Thyroid gland (tissue), 4 donors: ENCODE measurements at regions not wholly inside any gene's neighbourhood (a gene's known extent, or its start where the extent isn't known, plus 50 kb on each side); places are given as distances from the start of the nearest gene placed in this dataset.

ENCODE experiments used
- POLR2A ChIP-seq, 2 donors: fragments of 450-650 bp; IDR thresholded peaks; one replicate each; pipeline ENCODE4 v1.6.1; 2017; ENCODE audit warnings: antibody characterized with exemption in 2 of 2, mild to moderate bottlenecking in 2 of 2, moderate library complexity in 1 of 2
- TF ChIP-seq, protein P1 (sequence below), 6 experiments: fragments of 200-600 bp in 3 of 6; fragments of 450-650 bp in 3 of 6; sonication (generic) in 3 of 6; IDR thresholded peaks; one replicate each; pipeline ENCODE4 v1.5.1; 2016 to 2019; ENCODE audit warnings: antibody characterized with exemption in 6 of 6, mild to moderate bottlenecking in 2 of 6, inconsistent platforms in 1 of 6, moderate library complexity in 1 of 6

DNA sequence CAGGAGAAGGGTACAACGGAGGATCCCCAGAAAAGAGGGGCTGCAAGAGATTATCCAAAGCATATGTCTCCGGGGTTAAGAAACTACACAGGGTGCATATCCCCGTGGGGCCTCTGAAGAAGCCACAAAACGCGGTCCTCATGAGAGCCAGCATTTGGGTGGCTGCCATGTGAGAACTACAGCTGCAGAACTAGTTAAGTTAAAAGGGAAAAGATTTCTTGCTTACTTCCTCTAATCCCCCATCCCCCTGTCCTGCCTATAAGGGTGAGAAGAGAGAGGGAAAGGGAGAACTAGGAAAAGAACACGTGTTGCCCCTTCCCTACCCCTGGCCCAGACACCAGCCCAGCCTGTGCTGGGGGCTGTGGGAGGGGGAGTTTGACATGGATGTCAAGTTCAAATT, 70.4 kb upstream of the PCSK6 start:
- TF ChIP-seq POLR2A (IDR thresholded peaks at IDR 0.05): no peak
- TF ChIP-seq, protein P1, sequence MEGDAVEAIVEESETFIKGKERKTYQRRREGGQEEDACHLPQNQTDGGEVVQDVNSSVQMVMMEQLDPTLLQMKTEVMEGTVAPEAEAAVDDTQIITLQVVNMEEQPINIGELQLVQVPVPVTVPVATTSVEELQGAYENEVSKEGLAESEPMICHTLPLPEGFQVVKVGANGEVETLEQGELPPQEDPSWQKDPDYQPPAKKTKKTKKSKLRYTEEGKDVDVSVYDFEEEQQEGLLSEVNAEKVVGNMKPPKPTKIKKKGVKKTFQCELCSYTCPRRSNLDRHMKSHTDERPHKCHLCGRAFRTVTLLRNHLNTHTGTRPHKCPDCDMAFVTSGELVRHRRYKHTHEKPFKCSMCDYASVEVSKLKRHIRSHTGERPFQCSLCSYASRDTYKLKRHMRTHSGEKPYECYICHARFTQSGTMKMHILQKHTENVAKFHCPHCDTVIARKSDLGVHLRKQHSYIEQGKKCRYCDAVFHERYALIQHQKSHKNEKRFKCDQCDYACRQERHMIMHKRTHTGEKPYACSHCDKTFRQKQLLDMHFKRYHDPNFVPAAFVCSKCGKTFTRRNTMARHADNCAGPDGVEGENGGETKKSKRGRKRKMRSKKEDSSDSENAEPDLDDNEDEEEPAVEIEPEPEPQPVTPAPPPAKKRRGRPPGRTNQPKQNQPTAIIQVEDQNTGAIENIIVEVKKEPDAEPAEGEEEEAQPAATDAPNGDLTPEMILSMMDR (IDR thresholded peaks at IDR 0.05): no peak
